ENCODE measurements at regions not wholly inside any gene's neighbourhood (a gene's known extent, or its start where the extent isn't known, plus 50 kb on each side); places are given as distances from the start of the nearest gene placed in this dataset.

DNA sequence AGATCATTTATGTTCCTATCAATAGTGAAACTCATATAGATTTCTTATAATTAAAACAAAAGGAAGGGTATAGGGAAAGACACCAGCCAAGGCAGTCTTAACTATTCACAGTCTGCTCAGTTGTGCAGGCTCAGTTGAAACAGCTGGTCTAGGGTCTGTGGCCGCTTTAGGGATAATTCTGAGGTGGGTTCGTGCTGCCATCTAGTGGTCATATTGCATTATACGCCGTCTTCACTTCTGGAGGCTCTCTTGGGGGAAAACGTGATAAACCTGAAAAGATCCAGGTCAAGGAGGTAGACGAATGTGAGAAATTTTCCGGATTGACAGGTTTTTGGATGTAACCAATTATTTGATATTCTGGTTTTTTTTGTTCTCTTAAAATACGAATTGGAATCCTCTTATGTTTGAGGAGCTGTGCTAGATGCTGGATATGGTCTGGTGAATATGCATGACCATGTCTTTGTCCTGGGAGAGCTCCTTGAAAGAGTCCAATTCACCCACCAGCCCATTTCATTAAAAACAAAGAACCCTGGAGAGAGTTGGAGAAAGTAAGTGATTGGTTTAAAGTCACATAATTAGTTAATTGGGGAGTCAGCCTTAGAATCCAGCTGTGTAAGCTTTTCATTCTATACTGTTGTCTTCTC is 492.4 kb downstream of the PLCL1 start:
- peak overlapping the region; percentile 69 for H3K4me2 ChIP-seq (ENCODE audit: low read length)
- TF ChIP-seq, protein P1, sequence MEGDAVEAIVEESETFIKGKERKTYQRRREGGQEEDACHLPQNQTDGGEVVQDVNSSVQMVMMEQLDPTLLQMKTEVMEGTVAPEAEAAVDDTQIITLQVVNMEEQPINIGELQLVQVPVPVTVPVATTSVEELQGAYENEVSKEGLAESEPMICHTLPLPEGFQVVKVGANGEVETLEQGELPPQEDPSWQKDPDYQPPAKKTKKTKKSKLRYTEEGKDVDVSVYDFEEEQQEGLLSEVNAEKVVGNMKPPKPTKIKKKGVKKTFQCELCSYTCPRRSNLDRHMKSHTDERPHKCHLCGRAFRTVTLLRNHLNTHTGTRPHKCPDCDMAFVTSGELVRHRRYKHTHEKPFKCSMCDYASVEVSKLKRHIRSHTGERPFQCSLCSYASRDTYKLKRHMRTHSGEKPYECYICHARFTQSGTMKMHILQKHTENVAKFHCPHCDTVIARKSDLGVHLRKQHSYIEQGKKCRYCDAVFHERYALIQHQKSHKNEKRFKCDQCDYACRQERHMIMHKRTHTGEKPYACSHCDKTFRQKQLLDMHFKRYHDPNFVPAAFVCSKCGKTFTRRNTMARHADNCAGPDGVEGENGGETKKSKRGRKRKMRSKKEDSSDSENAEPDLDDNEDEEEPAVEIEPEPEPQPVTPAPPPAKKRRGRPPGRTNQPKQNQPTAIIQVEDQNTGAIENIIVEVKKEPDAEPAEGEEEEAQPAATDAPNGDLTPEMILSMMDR (IDR thresholded peaks at IDR 0.05; ENCODE audit: low read depth, low read length) = peak; percentile 69
- no peak for TF ChIP-seq EZH2phosphoT487 (IDR thresholded peaks at IDR 0.05; ENCODE audit: low read depth)
- 0 out of 2 replicates have a peak overlapping the region, but pooled peaks have one; percentile 11 for H3K27ac ChIP-seq (ENCODE audit: low read length)
- H3K9me3 ChIP-seq (ENCODE audit: insufficient read depth, low read length) = no peaks in the 10 kb centered on the region
- peaks cover under 1% of the 10 kb centered on the region; the same call in 1 of the 2 replicates for H3K27me3 ChIP-seq (ENCODE audit: low read depth, low read length)
- H2AFZ ChIP-seq (ENCODE audit: low read depth, low read length) = no peak overlapping the region
- H3K4me3 ChIP-seq (ENCODE audit: low read length) = peak overlapping the region; percentile 36; the same call in 1 of the 2 replicates
- no peaks in the 10 kb centered on the region for H4K20me1 ChIP-seq (ENCODE audit: insufficient read depth, low read length)
- no peak overlapping the region for H3K9ac ChIP-seq (ENCODE audit: low read length)
- no peaks in the 10 kb centered on the region for H3K36me3 ChIP-seq (replicated peaks; ENCODE audit: low read depth, low read length)
- peaks cover 11% of the 10 kb centered on the region for H3K4me1 ChIP-seq (ENCODE audit: low read length)
- H3K79me2 ChIP-seq (ENCODE audit: low read length) = no peaks in the 10 kb centered on the region

DNA sequence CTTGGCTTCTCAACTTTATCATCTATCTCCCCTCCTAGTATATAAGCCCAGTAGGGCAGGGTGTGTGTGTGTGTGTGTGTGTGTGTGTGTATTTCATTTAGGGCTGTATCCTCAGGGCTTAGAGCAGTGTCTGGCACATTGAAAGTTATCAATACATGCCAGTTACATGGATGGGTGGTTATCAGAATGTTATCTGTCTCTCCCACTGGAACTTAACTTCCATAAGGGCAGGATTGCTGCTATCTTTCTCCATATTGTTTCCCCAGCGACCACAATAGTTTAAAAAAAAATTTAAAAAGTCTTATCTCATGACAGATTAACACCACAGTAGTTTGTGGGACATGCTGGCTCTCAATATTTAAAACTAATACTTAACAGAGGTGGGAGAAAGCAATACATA is 488.9 kb downstream of the PLCL1 start:
- H3K4me3 ChIP-seq (ENCODE audit: low read length) = no peak overlapping the region
- no peak overlapping the region for H3K4me2 ChIP-seq (ENCODE audit: low read length)
- no peaks in the 10 kb centered on the region for H3K9me3 ChIP-seq (ENCODE audit: insufficient read depth, low read length)
- H2AFZ ChIP-seq (ENCODE audit: low read depth, low read length) = no peak overlapping the region
- H3K4me1 ChIP-seq (ENCODE audit: low read length) = peaks cover 11% of the 10 kb centered on the region
- no peaks in the 10 kb centered on the region for H4K20me1 ChIP-seq (ENCODE audit: insufficient read depth, low read length)
- H3K27ac ChIP-seq (ENCODE audit: low read length) = no peak overlapping the region
- no peaks in the 10 kb centered on the region for H3K79me2 ChIP-seq (ENCODE audit: low read length)
- H3K27me3 ChIP-seq (ENCODE audit: low read depth, low read length) = no peaks in the 10 kb centered on the region
- H3K36me3 ChIP-seq (replicated peaks; ENCODE audit: low read depth, low read length) = no peaks in the 10 kb centered on the region
- TF ChIP-seq, protein P1 (IDR thresholded peaks at IDR 0.05; ENCODE audit: low read depth, low read length) = no peak
- H3K9ac ChIP-seq (ENCODE audit: low read length) = no peak overlapping the region

DNA sequence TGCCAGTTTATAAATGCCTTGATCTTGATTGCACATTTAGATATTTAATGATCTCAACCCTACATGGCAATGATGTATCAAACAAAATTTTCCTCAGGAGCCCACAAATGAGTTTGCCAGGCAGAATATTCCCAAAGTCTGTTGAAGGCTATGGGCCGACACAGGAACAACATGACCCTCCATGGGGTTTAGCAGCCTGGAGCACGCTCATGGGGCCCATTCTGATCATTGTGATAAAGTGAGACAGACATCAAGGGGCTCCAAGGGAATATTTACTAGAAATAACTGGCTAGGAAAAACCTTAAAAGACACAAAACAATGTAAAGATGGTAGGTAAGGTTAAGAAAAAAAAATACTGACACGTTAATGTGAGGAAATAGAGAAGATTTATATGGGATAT is 485.4 kb downstream of the PLCL1 start:
- no peaks in the 10 kb centered on the region for H3K79me2 ChIP-seq (ENCODE audit: low read length)
- H3K9me3 ChIP-seq (ENCODE audit: insufficient read depth, low read length) = no peaks in the 10 kb centered on the region
- no peak overlapping the region for H2AFZ ChIP-seq (ENCODE audit: low read depth, low read length)
- no peak overlapping the region for H3K27ac ChIP-seq (ENCODE audit: low read length)
- H3K27me3 ChIP-seq (ENCODE audit: low read depth, low read length) = peaks cover 8% of the 10 kb centered on the region; the same call in 1 of the 2 replicates
- TF ChIP-seq, protein P1 (IDR thresholded peaks at IDR 0.05; ENCODE audit: low read depth, low read length) = no peak
- TF ChIP-seq EZH2phosphoT487 (IDR thresholded peaks at IDR 0.05; ENCODE audit: low read depth) = no peak
- H3K9ac ChIP-seq (ENCODE audit: low read length) = no peak overlapping the region
- H3K4me3 ChIP-seq (ENCODE audit: low read length) = no peak overlapping the region
- no peaks in the 10 kb centered on the region for H3K4me1 ChIP-seq (ENCODE audit: low read length)
- no peaks in the 10 kb centered on the region for H4K20me1 ChIP-seq (ENCODE audit: insufficient read depth, low read length)
- H3K4me2 ChIP-seq (ENCODE audit: low read length) = no peak overlapping the region
- no peaks in the 10 kb centered on the region for H3K36me3 ChIP-seq (replicated peaks; ENCODE audit: low read depth, low read length)

DNA sequence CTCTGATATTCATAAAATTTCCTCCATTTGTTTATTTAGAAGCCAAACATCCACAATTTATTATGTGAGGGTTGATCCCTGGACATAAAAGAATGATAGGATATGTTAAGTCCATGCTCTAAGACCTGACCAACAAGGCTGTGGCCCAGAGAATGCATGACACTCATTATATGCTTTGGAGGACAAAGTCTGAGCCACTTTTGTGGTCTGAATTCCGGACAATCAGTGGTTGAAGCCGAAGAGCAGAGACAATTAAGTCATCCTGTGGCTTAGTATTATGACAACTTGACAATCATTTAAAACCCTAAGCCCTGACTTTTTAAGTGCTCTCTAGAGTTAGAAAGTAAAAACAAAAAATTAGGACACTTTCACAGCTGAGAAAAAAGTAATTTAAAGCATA is 483.3 kb downstream of the PLCL1 start:
- H3K4me2 ChIP-seq (ENCODE audit: low read length) = no peak overlapping the region
- no peaks in the 10 kb centered on the region for H4K20me1 ChIP-seq (ENCODE audit: insufficient read depth, low read length)
- no peak overlapping the region for H2AFZ ChIP-seq (ENCODE audit: low read depth, low read length)
- TF ChIP-seq, protein P1 (IDR thresholded peaks at IDR 0.05; ENCODE audit: low read depth, low read length) = no peak
- TF ChIP-seq EZH2phosphoT487 (IDR thresholded peaks at IDR 0.05; ENCODE audit: low read depth) = no peak
- H3K79me2 ChIP-seq (ENCODE audit: low read length) = no peaks in the 10 kb centered on the region
- H3K36me3 ChIP-seq (replicated peaks; ENCODE audit: low read depth, low read length) = no peaks in the 10 kb centered on the region
- H3K27ac ChIP-seq (ENCODE audit: low read length) = no peak overlapping the region
- H3K4me1 ChIP-seq (ENCODE audit: low read length) = no peaks in the 10 kb centered on the region
- no peaks in the 10 kb centered on the region for H3K9me3 ChIP-seq (ENCODE audit: insufficient read depth, low read length)
- H3K27me3 ChIP-seq (ENCODE audit: low read depth, low read length) = peaks cover 16% of the 10 kb centered on the region
- no peak overlapping the region for H3K9ac ChIP-seq (ENCODE audit: low read length)
- no peak overlapping the region for H3K4me3 ChIP-seq (ENCODE audit: low read length)

Data from OCI-LY3 (cell line).